Mammary epithelial cell (primary cell): ENCODE measurements at regions not wholly inside any gene's neighbourhood (a gene's known extent, or its start where the extent isn't known, plus 50 kb on each side); places are given as distances from the start of the nearest gene placed in this dataset.

Experiments
- CTCF ChIP-seq, 2 donors: IDR thresholded peaks in 1 of 2; conservative IDR thresholded peaks in 1 of 2; 2 replicates each; pipeline ENCODE4 v1.5.1; 2011 to 2012; ENCODE audit warnings: inconsistent platforms in 2 of 2, low read length in 2 of 2, mild to moderate bottlenecking in 2 of 2, control low read depth in 1 of 2, low read depth in 1 of 2; ENCODE audit not compliant: insufficient read depth in 1 of 2; ENCODE audit errors: extremely low read depth in 1 of 2
- EZH2 ChIP-seq: IDR thresholded peaks from 2 replicates; pipeline ENCODE4 v1.6.1; 2012; ENCODE audit warnings: low read length, inconsistent platforms, borderline replicate concordance

- no peak for TF ChIP-seq CTCF (conservative IDR thresholded peaks at IDR 0.05 in 1 of 2, IDR thresholded peaks at IDR 0.05 in 1 of 2; ENCODE audit: extremely low read depth in 1 of 2, insufficient read depth in 1 of 2, low read depth in 1 of 2, low read length in 2 of 2)
- no peak for TF ChIP-seq EZH2
These were observed 187.3 kb upstream of the ATP11B start for GRCh38 chr3:182605882-182606611.
